HG03439 (cell line): ENCODE measurements at regions not wholly inside any gene's neighbourhood (a gene's known extent, or its start where the extent isn't known, plus 50 kb on each side); places are given as distances from the start of the nearest gene placed in this dataset.

Experiments
- ATAC-seq: cut with Tn5 transposase; IDR thresholded peaks from one replicate; pipeline ENCODE4 v1.9.1; 2021; ENCODE audit warnings: mild to moderate bottlenecking, moderate library complexity; ENCODE audit not compliant: unreplicated experiment

- ATAC-seq: no peak
Observed at GRCh38 chr2:157052685-157053224, 204.8 kb upstream of the GALNT5 start.

GRCh38 chr2:157053876-157054275, 203.6 kb upstream of the GALNT5 start:
- ATAC-seq: no peak

DNA sequence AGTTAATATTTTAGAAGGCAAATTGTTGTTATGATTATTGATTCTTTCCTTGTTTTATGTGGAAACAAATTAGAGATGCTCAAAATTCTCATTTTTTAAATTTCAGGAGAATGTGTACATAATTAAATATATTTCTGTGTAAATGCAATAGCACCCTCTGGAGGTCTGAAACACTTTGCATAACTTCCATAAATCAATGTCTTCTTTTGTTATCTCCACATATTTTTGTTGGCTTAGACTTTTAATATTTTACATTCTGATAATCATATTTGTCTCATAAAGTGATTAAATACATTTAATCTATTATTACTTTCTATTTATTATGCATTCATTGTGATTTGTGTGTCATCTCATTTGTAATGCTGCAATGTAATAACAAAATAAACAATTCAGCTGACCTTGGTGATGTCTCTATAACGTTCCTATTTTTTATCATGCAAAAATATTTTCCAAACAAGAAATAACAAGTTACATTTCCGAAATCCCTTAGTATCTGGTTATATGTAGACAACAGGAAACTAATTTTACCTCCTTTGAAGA, 201.8 kb upstream of the GALNT5 start:
- no peak for ATAC-seq

- ATAC-seq: no peak
Observed at GRCh38 chr2:157056200-157056676, 201.3 kb upstream of the GALNT5 start.

- ATAC-seq: no peak
Observed at GRCh38 chr2:157058161-157058560, 199.3 kb upstream of the GALNT5 start.

DNA sequence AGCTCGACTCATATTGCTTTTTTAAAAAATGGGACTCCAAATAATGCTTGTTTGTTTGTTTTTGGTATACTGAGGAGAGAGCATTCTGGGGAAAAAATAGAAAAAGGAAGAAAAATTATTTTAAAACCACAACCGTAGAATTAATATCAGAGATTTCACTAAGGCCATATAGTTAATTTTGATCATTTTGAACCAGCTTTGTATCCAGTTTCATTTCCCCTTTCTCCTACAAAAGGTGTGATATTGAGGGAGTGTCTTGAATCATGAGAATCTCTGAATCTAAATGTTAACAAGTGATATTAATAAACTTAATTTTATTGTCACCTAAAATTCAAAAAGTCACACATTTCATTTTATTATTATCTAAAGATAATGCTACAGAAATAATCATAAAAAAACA, 198.5 kb upstream of the GALNT5 start:
- no peak for ATAC-seq

DNA sequence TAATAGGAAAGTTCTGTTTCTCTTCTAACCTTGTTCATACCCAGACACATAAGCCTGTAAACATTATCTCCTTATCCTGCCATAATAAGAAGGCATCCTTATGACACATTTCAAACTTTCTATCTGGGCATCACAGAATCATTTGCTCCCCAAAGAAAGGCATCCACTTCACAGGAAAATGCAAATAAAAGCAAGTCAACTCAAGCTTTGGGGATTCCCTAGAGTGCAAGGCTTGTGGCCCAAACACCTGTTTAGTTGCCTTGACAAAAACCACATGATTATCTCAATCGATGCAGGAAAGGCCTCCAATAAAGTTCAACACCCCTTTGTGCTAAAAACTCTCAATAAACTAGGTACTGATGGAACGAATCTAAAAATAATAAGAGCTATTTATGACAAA, 195.7 kb upstream of the GALNT5 start:
- peak; percentile 96 for ATAC-seq

- ATAC-seq: no peak
Observed at GRCh38 chr2:157067562-157067961, 189.9 kb upstream of the GALNT5 start.

- no peak for ATAC-seq
Observed at GRCh38 chr2:157068237-157068636, 189.3 kb upstream of the GALNT5 start.

GRCh38 chr2:157075924-157076323, 181.6 kb upstream of the GALNT5 start:
- no peak for ATAC-seq

DNA sequence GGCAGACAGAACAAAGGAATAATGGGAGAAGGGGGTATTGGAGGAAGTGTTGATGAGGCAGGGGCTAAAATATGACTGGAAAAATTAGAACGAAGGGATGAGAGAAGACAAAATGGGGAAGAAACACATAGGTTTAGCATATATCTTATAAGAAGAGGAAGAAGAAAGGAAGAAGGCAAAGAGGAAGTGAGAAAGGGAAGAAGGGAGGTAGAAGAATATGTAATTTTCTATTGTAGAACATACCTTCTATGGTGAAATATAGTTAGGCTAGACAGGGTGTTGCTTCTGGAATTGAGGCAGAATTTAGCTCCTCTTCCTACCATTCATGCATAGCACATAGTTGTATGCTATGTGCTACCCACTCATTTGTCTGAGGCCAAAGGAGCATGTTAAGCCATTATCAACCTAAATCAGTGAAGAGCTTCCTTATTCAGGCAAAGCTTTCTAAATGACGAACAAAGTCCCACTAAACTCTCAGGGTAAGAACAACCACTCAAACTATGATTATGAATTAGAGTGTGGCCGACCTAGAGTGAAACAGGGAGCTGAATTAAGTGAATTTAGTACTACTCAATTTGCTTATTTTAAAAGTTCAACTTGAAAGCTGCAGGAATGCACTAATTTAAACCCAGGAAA, 180.9 kb upstream of the GALNT5 start:
- peak; percentile 68 for ATAC-seq

GRCh38 chr2:157077753-157078350, 179.7 kb upstream of the GALNT5 start:
- ATAC-seq: no peak

GRCh38 chr2:157082950-157083349, 174.6 kb upstream of the GALNT5 start:
- ATAC-seq: no peak

GRCh38 chr2:157085522-157085921, 172.0 kb upstream of the GALNT5 start:
- ATAC-seq: no peak

GRCh38 chr2:157087373-157088002, 170.0 kb upstream of the GALNT5 start:
- ATAC-seq: no peak

- ATAC-seq: no peak
Observed at GRCh38 chr2:157093666-157094065, 163.8 kb upstream of the GALNT5 start.

DNA sequence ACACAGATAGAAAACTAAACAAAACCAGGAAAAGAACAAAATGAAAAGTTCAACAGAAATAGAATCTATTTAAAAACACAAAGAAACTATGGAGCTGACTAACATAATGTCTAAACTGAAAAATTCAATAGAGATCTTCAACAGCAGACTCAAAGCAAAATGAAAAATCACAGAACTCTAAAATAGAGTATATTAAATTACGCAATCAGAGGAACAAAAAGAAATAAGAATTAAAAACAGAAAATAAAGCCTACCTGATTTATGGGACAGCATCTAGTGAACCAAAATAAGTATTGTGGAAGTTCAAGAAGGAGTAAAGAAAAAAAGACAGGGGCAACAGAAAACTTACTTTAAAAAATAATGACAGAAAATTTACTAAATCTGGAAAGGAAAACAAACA, 152.1 kb upstream of the GALNT5 start:
- ATAC-seq: no peak

- ATAC-seq: no peak
Observed at GRCh38 chr2:157106950-157107349, 150.6 kb upstream of the GALNT5 start.

GRCh38 chr2:157107460-157107859, 150.0 kb upstream of the GALNT5 start:
- ATAC-seq: no peak

GRCh38 chr2:157107877-157108276, 149.6 kb upstream of the GALNT5 start:
- no peak for ATAC-seq

DNA sequence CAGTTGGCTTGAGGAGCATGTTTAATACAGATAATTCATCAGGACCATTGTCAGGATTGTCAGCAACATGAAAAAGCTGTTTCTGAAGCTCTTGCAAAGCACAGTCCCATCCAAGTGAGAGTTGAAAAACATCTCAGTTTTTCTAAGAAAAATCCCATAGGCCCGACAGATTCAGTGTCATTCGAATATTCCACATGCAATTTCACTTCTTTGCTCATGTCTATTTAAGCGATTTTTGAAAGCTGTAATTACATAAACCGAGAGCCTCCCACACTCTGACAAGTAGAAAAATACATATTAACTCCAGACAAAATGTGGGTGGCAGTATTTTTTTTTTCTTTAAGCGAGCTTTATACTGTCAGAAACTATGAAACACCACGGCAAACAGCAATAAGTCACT, 134.7 kb upstream of the GALNT5 start:
- ATAC-seq: no peak

- ATAC-seq: no peak
Observed at GRCh38 chr2:157124731-157125130, 132.8 kb upstream of the GALNT5 start.
